ENCODE measurements at regions not wholly inside any gene's neighbourhood (a gene's known extent, or its start where the extent isn't known, plus 50 kb on each side); places are given as distances from the start of the nearest gene placed in this dataset.

- no peak for TF ChIP-seq CTCF (IDR thresholded peaks at IDR 0.05)
- no peak for TF ChIP-seq POLR2A (IDR thresholded peaks at IDR 0.05)
Measured at GRCh38 chr1:60890664-60891063, 191.7 kb upstream of the NFIA start.
